DOHH2 (cell line): ENCODE measurements at regions not wholly inside any gene's neighbourhood (a gene's known extent, or its start where the extent isn't known, plus 50 kb on each side); places are given as distances from the start of the nearest gene placed in this dataset.

Source experiments
- H3F3A ChIP-seq: fragments of 200-600 bp; sonication (generic), shearing (Covaris generic); 2 replicates; pipeline ENCODE4 v1.6.0; 2016; ENCODE audit warnings: antibody characterized with exemption, mild to moderate bottlenecking; ENCODE audit not compliant: control insufficient read depth, insufficient read depth
- H3K27ac ChIP-seq: fragments of 200-600 bp; sonication (generic); 2 replicates; pipeline ENCODE4 v1.5.1; 2014; ENCODE audit warnings: low read depth, mild to moderate bottlenecking, low read length, moderate library complexity
- H3K27me3 ChIP-seq: fragments of 200-600 bp; sonication (generic); 2 replicates; pipeline ENCODE4 v1.6.1; 2014; ENCODE audit warnings: mild to moderate bottlenecking, low read length, mixed read lengths; ENCODE audit not compliant: control insufficient read depth
- H3K36me3 ChIP-seq: fragments of 200-600 bp; sonication (generic); 2 replicates; pipeline ENCODE4 v1.6.1; 2014; ENCODE audit warnings: mild to moderate bottlenecking, low read length, moderate library complexity, mixed read lengths; ENCODE audit not compliant: control insufficient read depth
- H3K4me1 ChIP-seq: fragments of 200-600 bp; sonication (generic); 2 replicates; pipeline ENCODE4 v1.6.1; 2014; ENCODE audit warnings: mild to moderate bottlenecking, low read length, mixed read lengths; ENCODE audit not compliant: control insufficient read depth
- H3K4me2 ChIP-seq: fragments of 200-600 bp; sonication (generic); 2 replicates; pipeline ENCODE4 v1.6.0; 2014; ENCODE audit warnings: mild to moderate bottlenecking, low read length, moderate library complexity
- H3K4me3 ChIP-seq: fragments of 200-600 bp; sonication (generic); 2 replicates; pipeline ENCODE4 v1.5.1; 2014; ENCODE audit warnings: mild to moderate bottlenecking, low read length, mixed read lengths
- H3K79me2 ChIP-seq: fragments of 200-600 bp; sonication (generic); 2 replicates; pipeline ENCODE4 v1.6.1; 2014; ENCODE audit warnings: mild to moderate bottlenecking, low read length, mixed read lengths; ENCODE audit not compliant: control insufficient read depth
- H3K9me2 ChIP-seq: fragments of 200-600 bp; sonication (generic); replicated peaks from 2 replicates; pipeline ENCODE4 v1.6.1; 2014; ENCODE audit warnings: mild to moderate bottlenecking, low read length, mixed read lengths; ENCODE audit not compliant: control insufficient read depth
- H3K9me3 ChIP-seq: fragments of 200-600 bp; sonication (generic); 2 replicates; pipeline ENCODE4 v1.6.1; 2014; ENCODE audit warnings: antibody characterized with exemption, low read length, mixed read lengths; ENCODE audit not compliant: control insufficient read depth, insufficient read depth
- H4K20me1 ChIP-seq: fragments of 200-600 bp; sonication (generic); 2 replicates; pipeline ENCODE4 v1.6.0; 2014; ENCODE audit warnings: low read depth, mild to moderate bottlenecking, antibody characterized with exemption, low read length, moderate library complexity; ENCODE audit not compliant: control insufficient read depth, insufficient read depth
- CTCF ChIP-seq: fragments of 200-600 bp; sonication (generic); IDR thresholded peaks from one replicate; pipeline ENCODE4 v1.5.1; 2014; ENCODE audit warnings: antibody characterized with exemption, mild to moderate bottlenecking, low read depth, low read length; ENCODE audit not compliant: poor library complexity, severe bottlenecking
- EZH2phosphoT487 ChIP-seq: fragments of 200-600 bp; sonication (generic); IDR thresholded peaks from 2 replicates; pipeline ENCODE4 v1.6.1; 2017; ENCODE audit warnings: borderline replicate concordance, mild to moderate bottlenecking, antibody characterized with exemption, low read length, moderate library complexity, mixed read lengths

DNA sequence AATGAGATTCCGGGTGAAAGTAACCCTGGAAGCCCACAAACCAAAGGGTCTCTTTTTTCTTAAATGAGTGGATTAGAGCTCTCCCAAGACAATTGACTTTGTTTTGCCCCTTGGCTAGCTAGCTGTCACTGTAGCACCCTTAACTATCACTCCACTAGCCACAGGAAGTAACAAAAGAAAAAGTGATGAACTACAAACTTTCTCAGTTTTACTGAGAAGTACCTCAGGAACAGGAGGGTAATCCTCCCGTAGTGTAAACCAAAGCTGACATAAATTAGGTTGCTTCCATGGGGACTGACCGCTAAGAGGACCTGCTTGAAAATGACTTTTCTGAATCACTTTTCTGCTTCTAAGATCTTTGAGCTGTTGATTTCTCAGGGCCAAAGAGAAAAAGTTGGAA, 240.1 kb downstream of the BARHL2 start:
- no peaks in the 10 kb centered on the region for H3K79me2 ChIP-seq
- TF ChIP-seq EZH2phosphoT487 (no peak), CTCF (no peak)
- no peaks in the 10 kb centered on the region for H3K4me1 ChIP-seq
- H3K4me2 ChIP-seq = no peak overlapping the region
- no peaks in the 10 kb centered on the region for H4K20me1 ChIP-seq
- H3F3A ChIP-seq = no peaks in the 10 kb centered on the region
- H3K27ac ChIP-seq = no peak overlapping the region
- no peaks in the 10 kb centered on the region for H3K27me3 ChIP-seq
- no peaks in the 10 kb centered on the region for H3K36me3 ChIP-seq
- H3K4me3 ChIP-seq = no peak overlapping the region
- H3K9me3 ChIP-seq = no peaks in the 10 kb centered on the region
- no peaks in the 10 kb centered on the region; the same call in 1 of the 2 replicates for H3K9me2 ChIP-seq

DNA sequence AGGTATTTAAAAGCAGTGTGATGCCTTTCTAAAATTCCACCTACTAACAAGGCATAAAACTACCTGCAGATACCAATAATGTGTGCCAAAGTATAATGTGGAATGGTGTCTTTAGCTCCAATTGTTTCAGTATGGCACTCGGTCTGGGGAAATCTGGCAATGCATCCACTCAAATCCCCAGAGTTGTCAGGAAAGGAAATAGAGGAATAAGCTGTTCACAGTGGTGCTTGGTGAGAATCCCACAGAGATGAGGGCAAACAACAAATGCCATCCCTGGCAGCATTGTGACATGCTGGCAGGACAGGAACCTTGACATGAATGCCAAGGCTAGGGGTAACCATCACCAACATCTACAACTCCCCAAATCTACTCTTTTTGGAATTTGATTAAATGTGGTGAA, 240.7 kb downstream of the BARHL2 start:
- no peaks in the 10 kb centered on the region for H3K27me3 ChIP-seq
- no peaks in the 10 kb centered on the region for H3K9me2 ChIP-seq
- no peaks in the 10 kb centered on the region for H3F3A ChIP-seq
- no peaks in the 10 kb centered on the region for H3K79me2 ChIP-seq
- no peak overlapping the region for H3K4me3 ChIP-seq
- H3K27ac ChIP-seq = no peak overlapping the region
- no peaks in the 10 kb centered on the region for H4K20me1 ChIP-seq
- H3K36me3 ChIP-seq = no peaks in the 10 kb centered on the region
- no peaks in the 10 kb centered on the region for H3K4me1 ChIP-seq
- H3K9me3 ChIP-seq = no peaks in the 10 kb centered on the region
- no peak overlapping the region for H3K4me2 ChIP-seq
- TF ChIP-seq CTCF (no peak), EZH2phosphoT487 (no peak)

GRCh38 chr1:90475631-90476030, 241.5 kb downstream of the BARHL2 start:
- Histone ChIP-seq H3K27me3 (no peaks in the 10 kb centered on the region), H3K36me3 (no peaks in the 10 kb centered on the region), H3K9me2 (no peaks in the 10 kb centered on the region), H3K4me3 (no peak overlapping the region), H3F3A (no peaks in the 10 kb centered on the region), H3K79me2 (no peaks in the 10 kb centered on the region), H3K4me1 (no peaks in the 10 kb centered on the region), H4K20me1 (no peaks in the 10 kb centered on the region), H3K27ac (no peak overlapping the region), H3K4me2 (no peak overlapping the region), H3K9me3 (no peaks in the 10 kb centered on the region)
- no peak for TF ChIP-seq EZH2phosphoT487

- Histone ChIP-seq H3K36me3 (no peaks in the 10 kb centered on the region), H3K9me3 (no peaks in the 10 kb centered on the region), H3K4me3 (no peak overlapping the region), H3K27me3 (no peaks in the 10 kb centered on the region), H4K20me1 (no peaks in the 10 kb centered on the region), H3K79me2 (no peaks in the 10 kb centered on the region), H3K4me2 (no peak overlapping the region), H3F3A (no peaks in the 10 kb centered on the region), H3K4me1 (no peaks in the 10 kb centered on the region), H3K27ac (no peak overlapping the region), H3K9me2 (no peaks in the 10 kb centered on the region)
- no peak for TF ChIP-seq CTCF
- no peak for TF ChIP-seq EZH2phosphoT487
These were observed 242.4 kb downstream of the BARHL2 start for GRCh38 chr1:90474731-90475130.
